HepG2 (cell line): ENCODE measurements at regions not wholly inside any gene's neighbourhood (a gene's known extent, or its start where the extent isn't known, plus 50 kb on each side); places are given as distances from the start of the nearest gene placed in this dataset.

Experiments
- ATAC-seq: fragments of 200-7000 bp; cut with Tn5 transposase; 3 replicates; pipeline ENCODE4 v1.9.1; 2020; ENCODE audit warnings: mild to moderate bottlenecking, moderate library complexity
- BruUV-seq: library from RNA; stranded (reverse); fragments of 400-500 nt; replicated peaks from 2 replicates; lab custom pipeline; 2021; lab: Mats Ljungman, UMichigan
- CTCF ChIA-PET: fragments of 300-600 bp; formaldehyde crosslinking; extraction: SDS; loops from one replicate; lab custom pipeline; 2021; ENCODE audit warnings: low total read pairs, inconsistent platforms, low intra/inter-chr PET ratio; lab: Yijun Ruan, JAX
- POLR2A ChIA-PET: fragments of 350-600 bp; sonication (Branson Sonifier 250); formaldehyde crosslinking; loops from one replicate; lab custom pipeline; 2020; ENCODE audit warnings: antibody characterized with exemption, inconsistent platforms; lab: Yijun Ruan, JAX
- DNase-seq: peaks from one replicate; pipeline ENCODE4 v3.0.0-alpha.2; 2015; ENCODE audit warnings: low spot score
- FAIRE-seq: peaks from 3 replicates; lab custom pipeline; 2011; peaks lifted over from hg19 to GRCh38; lab: Jason Lieb, UNC
- H2AFZ ChIP-seq: one replicate; pipeline ENCODE4 v1.6.1; 2011; ENCODE audit warnings: low read length, inconsistent platforms
- H3K27ac ChIP-seq: fragments of 300-600 bp; 3 replicates; pipeline ENCODE4 v1.8.0; 2011; ENCODE audit warnings: mixed run types, mild to moderate bottlenecking, mixed read lengths, low read length, inconsistent platforms; ENCODE audit not compliant: insufficient read depth; ENCODE audit errors: extremely low read length
- H3K27me3 ChIP-seq, 2 experiments: fragments of 200-600 bp in 1 of 2; 2 replicates in 1 of 2; 3 replicates in 1 of 2; pipeline versions ENCODE4 v1.6.0 to v1.8.0; 2011; ENCODE audit warnings: low read length in 2 of 2, mild to moderate bottlenecking in 2 of 2, moderate library complexity in 2 of 2, inconsistent platforms in 1 of 2; ENCODE audit not compliant: insufficient read depth in 2 of 2, control insufficient read depth in 1 of 2
- H3K36me3 ChIP-seq, 2 experiments: fragments of 200-600 bp in 1 of 2; replicated peaks in 1 of 2; 2 replicates in 1 of 2; 3 replicates in 1 of 2; pipeline versions ENCODE4 v1.5.1 to v1.8.0; 2011; ENCODE audit warnings: low read length in 2 of 2, inconsistent platforms in 1 of 2; ENCODE audit not compliant: insufficient read depth in 2 of 2, control insufficient read depth in 1 of 2
- H3K4me1 ChIP-seq: 2 replicates; pipeline ENCODE4 v1.5.1; 2012; ENCODE audit warnings: low read length, inconsistent platforms; ENCODE audit not compliant: insufficient read depth
- H3K4me2 ChIP-seq: 2 replicates; pipeline ENCODE4 v1.6.0; 2011; ENCODE audit warnings: low read depth, low read length, inconsistent platforms
- H3K4me3 ChIP-seq, 3 experiments: fragments of 200-600 bp in 1 of 3; sonication (generic), shearing (Covaris generic) in 1 of 3; replicated peaks in 1 of 3; 2 replicates each; pipeline ENCODE4 v1.5.1; 2011 to 2016; ENCODE audit warnings: low read length in 3 of 3, inconsistent platforms in 2 of 3, low read depth in 2 of 3, mild to moderate bottlenecking in 2 of 3, control low read depth in 1 of 3, mixed read lengths in 1 of 3; ENCODE audit not compliant: insufficient read depth in 1 of 3
- H3K79me2 ChIP-seq: one replicate; pipeline ENCODE4 v1.6.1; 2011; ENCODE audit warnings: low read length, inconsistent platforms; ENCODE audit not compliant: insufficient read depth
- H3K9ac ChIP-seq: 2 replicates; pipeline ENCODE4 v1.6.0; 2011; ENCODE audit warnings: mild to moderate bottlenecking, low read depth, low read length, inconsistent platforms; ENCODE audit not compliant: insufficient read depth
- H3K9me3 ChIP-seq: 2 replicates; pipeline ENCODE4 v1.5.1; 2012; ENCODE audit warnings: mild to moderate bottlenecking, low read length
- H4K20me1 ChIP-seq: 2 replicates; pipeline ENCODE4 v1.6.0; 2011; ENCODE audit warnings: inconsistent platforms, mild to moderate bottlenecking, low read length, moderate library complexity; ENCODE audit not compliant: insufficient read depth
- BRD4 ChIP-seq: sonication (generic); formaldehyde crosslinking; IDR thresholded peaks from 2 replicates; pipeline ENCODE4 v1.4.0; 2020; ENCODE audit warnings: missing genetic modification reagents
- CREM ChIP-seq, 2 experiments: sonication (generic) in 1 of 2; formaldehyde crosslinking in 1 of 2; IDR thresholded peaks; 2 replicates each; pipeline versions ENCODE4 v1.4.0 to v1.6.1; 2016 to 2020; ENCODE audit warnings: antibody characterized with exemption in 1 of 2, mild to moderate bottlenecking in 1 of 2, missing genetic modification reagents in 1 of 2
- GABPA ChIP-seq, 2 experiments: IDR thresholded peaks; 2 replicates each; pipeline ENCODE4 v1.6.1; 2011 to 2016; ENCODE audit warnings: low read depth in 2 of 2, low read length in 1 of 2, missing biosample characterization in 1 of 2, missing genetic modification characterization in 1 of 2
- HBP1 ChIP-seq: IDR thresholded peaks from 2 replicates; pipeline ENCODE4 v1.6.1; 2016; ENCODE audit warnings: low read depth, control low read depth
- MLXIP ChIP-seq: sonication (generic); formaldehyde crosslinking; IDR thresholded peaks from 2 replicates; pipeline ENCODE4 v1.9.0; 2021; ENCODE audit warnings: missing genetic modification reagents, borderline replicate concordance
- NR2C2 ChIP-seq: sonication (generic); formaldehyde crosslinking; IDR thresholded peaks from 2 replicates; pipeline ENCODE4 v1.4.0; 2020; ENCODE audit warnings: missing genetic modification reagents, mild to moderate bottlenecking, moderate library complexity, borderline replicate concordance
- RNF219 ChIP-seq: sonication (generic); formaldehyde crosslinking; IDR thresholded peaks from 2 replicates; pipeline ENCODE4 v1.5.0; 2020; ENCODE audit warnings: mild to moderate bottlenecking, missing genetic modification reagents
- TGIF2 ChIP-seq: IDR thresholded peaks from 2 replicates; pipeline ENCODE4 v1.6.1; 2016; ENCODE audit warnings: control low read depth, missing compliant biosample characterization
- THAP11 ChIP-seq: IDR thresholded peaks from 2 replicates; pipeline ENCODE4 v1.6.1; 2016; ENCODE audit warnings: missing biosample characterization, missing genetic modification reagents
- THYN1 ChIP-seq: sonication (generic); formaldehyde crosslinking; IDR thresholded peaks from 2 replicates; pipeline ENCODE4 v1.8.1; 2023; ENCODE audit warnings: low read depth, mild to moderate bottlenecking, moderate library complexity, missing genetic modification reagents, borderline replicate concordance
- U2AF1 ChIP-seq: fragments of 200-400 bp; formaldehyde crosslinking; optimal IDR thresholded peaks from 2 replicates; pipeline ENCODE3; 2017; ENCODE audit warnings: mild to moderate bottlenecking, low read depth, low read length
- ZNF333 ChIP-seq: sonication (generic); formaldehyde crosslinking; IDR thresholded peaks from 2 replicates; pipeline ENCODE4 v1.4.0; 2020; ENCODE audit warnings: mild to moderate bottlenecking, missing genetic modification reagents, borderline replicate concordance
- ZNF567 ChIP-seq: sonication (generic); formaldehyde crosslinking; IDR thresholded peaks from 2 replicates; pipeline ENCODE4 v1.8.1; 2023; ENCODE audit warnings: mild to moderate bottlenecking, missing genetic modification reagents, borderline replicate concordance
- ZNF569 ChIP-seq: sonication (generic); formaldehyde crosslinking; IDR thresholded peaks from 2 replicates; pipeline ENCODE4 v1.5.0; 2020; ENCODE audit warnings: mild to moderate bottlenecking, missing genetic modification reagents, moderate library complexity, borderline replicate concordance
- WGBS: methylation state at CpG from one replicate; pipeline ENCODE4 v1.1.6; 2017; ENCODE audit warnings: low lambda C conversion rate; 5-methylcytosine and 5-hydroxymethylcytosine counted together
- in situ Hi-C: cut with HindIII; loops from 2 replicates; pipeline ENCODE4 v1.10.0; 2017; ENCODE audit warnings: low pct_unique_long_range_greater_than_20kb; ENCODE audit not compliant: extremely low pct_ligation_motif_present
- intact Hi-C: fragments of 100-400 bp; cut with micrococcal nuclease; formaldehyde crosslinking; loops from one replicate; pipeline ENCODE4 v1.10.0; 2022; ENCODE audit not compliant: unreplicated experiment
- TF ChIP-seq, protein P1 (sequence below): sonication (generic); formaldehyde crosslinking; IDR thresholded peaks from 2 replicates; pipeline ENCODE4 v1.9.0; 2021; ENCODE audit warnings: missing genetic modification reagents, borderline replicate concordance

GRCh38 chr10:4307910-4308309 is 518.1 kb upstream of the AKR1E2 start (continued):
- no peak for TF ChIP-seq TGIF2 (CRISPR knock-in tag)
- TF ChIP-seq CREM (IDR thresholded peaks at IDR 0.05), result no peak
- TF ChIP-seq CREM (CRISPR knock-in tag; IDR thresholded peaks at IDR 0.05), result no peak
- TF ChIP-seq ZNF567 (CRISPR knock-in tag), result no peak
- no peak for TF ChIP-seq THAP11 (CRISPR knock-in tag)
- no peak for TF ChIP-seq THYN1
- TF ChIP-seq NR2C2 (CRISPR knock-in tag), result no peak

DNA sequence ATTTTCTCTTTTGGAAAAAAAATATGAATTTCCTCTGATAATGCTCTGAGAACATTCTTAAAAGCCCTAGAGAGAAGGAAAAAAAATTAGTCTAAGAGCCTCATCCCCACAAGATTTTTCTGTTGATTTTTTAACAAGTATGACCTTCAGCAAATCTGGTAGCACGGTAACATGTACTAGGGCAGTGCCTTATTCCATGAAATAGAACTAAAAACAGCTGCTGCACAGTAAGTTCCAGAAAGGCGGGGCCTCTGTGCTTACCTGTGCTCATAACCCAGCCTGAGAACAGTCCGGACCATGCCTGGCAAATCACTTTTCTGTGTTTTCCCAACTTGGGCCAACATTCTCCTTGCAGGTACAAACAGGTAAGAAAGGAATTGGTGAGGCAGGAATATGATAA is 519.1 kb upstream of the AKR1E2 start:
- H3K4me2 ChIP-seq, result no peak overlapping the region
- no peaks in the 10 kb centered on the region for H3K36me3 ChIP-seq
- H3K4me3 ChIP-seq, result no peak overlapping the region
- FAIRE-seq (no peak), DNase-seq (no peak), ATAC-seq (no peak)
- ChIA-PET CTCF (no interaction called here), POLR2A (no interaction called here)
- H3K27ac ChIP-seq, result no peak overlapping the region
- 0% methylated on average over 3 of the region's 3 CpGs for WGBS
- no peaks in the 10 kb centered on the region for H4K20me1 ChIP-seq
- no peaks in the 10 kb centered on the region for H3K79me2 ChIP-seq
- no peaks in the 10 kb centered on the region for H3K4me1 ChIP-seq
- intact Hi-C loops, result no loop called here
- BruUV-seq, result no TSS peak
- in situ Hi-C loops, result no loop called here
- H3K9ac ChIP-seq, result no peak overlapping the region
- no peaks in the 10 kb centered on the region for H3K9me3 ChIP-seq
- H3K27me3 ChIP-seq, result peaks cover 0 to 4% of the 10 kb centered on the region in 2 experiments; a peak in 1 of 5 replicates
- H2AFZ ChIP-seq, result no peak overlapping the region
- TF ChIP-seq BRD4 (no peak), U2AF1 (no peak), MLXIP (CRISPR knock-in tag) (no peak), ZNF569 (CRISPR knock-in tag) (no peak), GABPA (IDR thresholded peaks at IDR 0.05; ENCODE audit: low read depth, low read length) (no peak), GABPA (CRISPR knock-in tag; IDR thresholded peaks at IDR 0.05; ENCODE audit: low read depth) (no peak), HBP1 (CRISPR knock-in tag) (no peak), RNF219 (CRISPR knock-in tag) (no peak), ZNF333 (CRISPR knock-in tag) (no peak)
- TF ChIP-seq, protein P1, sequence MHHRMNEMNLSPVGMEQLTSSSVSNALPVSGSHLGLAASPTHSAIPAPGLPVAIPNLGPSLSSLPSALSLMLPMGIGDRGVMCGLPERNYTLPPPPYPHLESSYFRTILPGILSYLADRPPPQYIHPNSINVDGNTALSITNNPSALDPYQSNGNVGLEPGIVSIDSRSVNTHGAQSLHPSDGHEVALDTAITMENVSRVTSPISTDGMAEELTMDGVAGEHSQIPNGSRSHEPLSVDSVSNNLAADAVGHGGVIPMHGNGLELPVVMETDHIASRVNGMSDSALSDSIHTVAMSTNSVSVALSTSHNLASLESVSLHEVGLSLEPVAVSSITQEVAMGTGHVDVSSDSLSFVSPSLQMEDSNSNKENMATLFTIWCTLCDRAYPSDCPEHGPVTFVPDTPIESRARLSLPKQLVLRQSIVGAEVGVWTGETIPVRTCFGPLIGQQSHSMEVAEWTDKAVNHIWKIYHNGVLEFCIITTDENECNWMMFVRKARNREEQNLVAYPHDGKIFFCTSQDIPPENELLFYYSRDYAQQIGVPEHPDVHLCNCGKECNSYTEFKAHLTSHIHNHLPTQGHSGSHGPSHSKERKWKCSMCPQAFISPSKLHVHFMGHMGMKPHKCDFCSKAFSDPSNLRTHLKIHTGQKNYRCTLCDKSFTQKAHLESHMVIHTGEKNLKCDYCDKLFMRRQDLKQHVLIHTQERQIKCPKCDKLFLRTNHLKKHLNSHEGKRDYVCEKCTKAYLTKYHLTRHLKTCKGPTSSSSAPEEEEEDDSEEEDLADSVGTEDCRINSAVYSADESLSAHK (CRISPR knock-in tag), result no peak
